GM18498 (cell line): ENCODE measurements at regions not wholly inside any gene's neighbourhood (a gene's known extent, or its start where the extent isn't known, plus 50 kb on each side); places are given as distances from the start of the nearest gene placed in this dataset.
"Not testable (repeated sequence)": the region's sequence is repeated elsewhere in the genome, so short reads cannot be mapped to it uniquely, and the experiment has no call there.

Experiments used
- ATAC-seq: cut with Tn5 transposase; IDR thresholded peaks from one replicate; pipeline ENCODE4 v1.9.1; 2021; ENCODE audit warnings: mild to moderate bottlenecking, moderate library complexity; ENCODE audit not compliant: unreplicated experiment

GRCh38 chr11:31959716-31960115, 131.2 kb upstream of the RCN1 start:
- ATAC-seq, result no peak

- ATAC-seq, result peak; percentile 88
These were observed 132.7 kb upstream of the RCN1 start for GRCh38 chr11:31958076-31958735.

DNA sequence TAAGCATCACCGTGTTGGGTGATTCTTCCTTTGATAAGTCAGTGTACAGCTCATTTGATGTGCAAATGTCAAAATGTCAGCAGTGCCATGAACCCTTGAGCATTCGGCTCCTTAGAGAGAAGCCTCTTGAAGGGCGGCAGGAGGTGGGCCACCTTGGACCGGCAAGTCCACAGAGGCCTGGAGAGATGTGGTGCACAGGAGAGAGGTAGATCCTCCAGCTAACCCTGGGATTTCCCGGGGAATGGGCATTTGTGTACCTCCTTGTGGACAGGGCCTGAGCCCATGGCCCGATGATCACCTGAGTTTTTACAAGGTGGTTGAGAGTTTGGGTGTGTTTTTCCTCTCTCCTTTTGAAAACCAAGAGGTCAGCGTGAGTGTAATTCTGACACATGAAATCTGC, 133.2 kb upstream of the RCN1 start:
- no peak for ATAC-seq

- no peak for ATAC-seq
These were observed 134.6 kb upstream of the RCN1 start for GRCh38 chr11:31956310-31956709.

DNA sequence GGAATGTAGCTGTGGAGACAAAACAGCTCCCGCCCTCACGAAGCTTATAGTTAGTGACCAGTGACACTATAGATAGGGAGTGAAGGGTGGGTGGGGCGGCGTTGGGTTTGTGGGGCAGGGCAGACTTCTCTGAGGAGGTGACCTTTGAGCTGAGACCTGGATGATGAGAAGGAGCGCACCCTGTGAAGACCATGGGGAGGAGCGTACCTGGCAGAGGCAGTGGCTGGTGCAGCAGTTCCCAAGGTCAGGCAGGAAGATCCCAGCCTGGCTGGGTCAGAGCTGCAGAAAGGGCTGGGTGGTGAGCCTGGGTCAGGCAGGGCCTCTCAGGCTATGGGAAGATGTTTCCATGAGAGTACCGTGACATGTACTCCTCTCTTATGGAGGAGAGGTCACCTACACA, 135.0 kb upstream of the RCN1 start:
- no peak for ATAC-seq

DNA sequence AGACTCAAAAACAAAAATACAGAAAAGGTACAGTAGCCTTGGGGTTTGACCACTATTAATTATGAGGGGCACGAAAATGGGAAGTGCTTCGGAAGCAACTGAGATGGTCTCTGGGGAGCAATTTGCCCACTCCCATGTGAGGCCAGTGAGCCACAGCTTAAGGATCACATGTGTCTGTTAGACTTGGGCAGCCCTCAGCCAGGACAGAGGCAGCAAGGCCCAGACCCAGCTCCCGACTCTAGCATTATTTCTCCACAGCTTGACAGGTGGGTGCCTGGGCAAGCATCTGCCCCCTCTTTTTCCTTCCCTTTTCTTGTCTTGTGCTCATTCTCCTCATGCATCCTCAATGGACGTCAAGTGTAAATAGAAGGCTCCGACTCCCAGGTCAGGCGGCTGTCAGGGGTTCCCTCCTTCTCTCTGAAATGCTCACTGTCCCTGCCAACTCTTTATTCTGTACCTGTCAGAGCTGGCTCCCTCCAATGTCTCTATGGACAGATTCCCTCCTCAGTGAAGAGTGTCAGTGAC, 137.0 kb upstream of the RCN1 start:
- no peak for ATAC-seq

- not testable (repeated sequence) for ATAC-seq
These were observed 138.6 kb upstream of the PAX6 start for GRCh38 chr11:31949733-31950200.

GRCh38 chr11:31947051-31947450, 135.9 kb upstream of the PAX6 start:
- no peak for ATAC-seq

- peak; percentile 97 for ATAC-seq
These were observed 132.1 kb upstream of the PAX6 start for GRCh38 chr11:31943056-31943780.

DNA sequence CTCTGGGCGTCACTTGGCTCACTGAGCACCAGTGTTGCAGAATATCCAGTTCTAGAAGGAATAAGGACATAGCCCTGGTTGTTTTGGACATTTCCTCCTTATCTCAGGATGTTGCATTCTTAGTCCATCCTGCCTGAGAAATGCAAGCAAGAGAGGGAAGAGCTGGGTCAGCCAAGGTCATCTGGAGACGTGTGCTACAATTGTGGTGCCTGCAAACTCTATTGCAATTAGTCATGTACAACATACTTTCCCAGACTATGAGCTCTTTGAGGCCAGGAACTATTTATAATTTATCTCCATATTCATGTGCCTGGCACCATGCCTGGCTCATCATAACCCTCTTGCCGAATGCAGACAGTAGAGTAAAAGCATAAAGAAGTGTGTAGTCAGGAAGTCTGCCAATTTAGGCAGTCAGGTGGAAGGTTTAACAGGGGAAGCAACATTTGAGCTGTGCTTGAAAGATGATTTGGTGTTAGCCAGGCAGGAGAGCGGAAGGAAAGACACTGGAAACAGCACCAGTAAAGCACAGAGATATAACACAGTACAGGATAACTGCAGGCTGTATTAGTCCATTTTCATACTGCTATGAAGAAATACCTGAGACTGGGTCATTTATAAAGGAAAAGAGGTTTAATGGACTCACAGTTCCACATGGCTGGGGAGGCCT, 129.4 kb upstream of the PAX6 start:
- ATAC-seq, result no peak

DNA sequence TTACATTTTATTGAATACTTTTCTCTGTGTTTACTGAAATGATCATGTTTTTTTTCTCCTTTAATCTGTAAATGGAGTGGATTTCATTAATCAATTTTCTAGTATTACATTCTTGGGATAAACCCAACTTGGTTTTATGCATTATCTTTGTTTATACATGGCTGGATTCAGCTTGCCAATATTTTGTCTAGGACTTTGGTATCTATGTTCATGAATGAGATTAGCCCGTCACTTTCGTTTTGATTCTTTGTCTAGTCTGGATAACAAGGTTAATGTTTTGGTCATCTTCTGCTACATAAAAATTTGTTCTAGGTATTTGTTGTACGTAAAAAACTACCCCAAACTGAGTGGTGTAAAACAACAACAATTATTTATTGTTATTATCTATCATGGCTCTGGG, 127.9 kb upstream of the PAX6 start:
- no peak for ATAC-seq

DNA sequence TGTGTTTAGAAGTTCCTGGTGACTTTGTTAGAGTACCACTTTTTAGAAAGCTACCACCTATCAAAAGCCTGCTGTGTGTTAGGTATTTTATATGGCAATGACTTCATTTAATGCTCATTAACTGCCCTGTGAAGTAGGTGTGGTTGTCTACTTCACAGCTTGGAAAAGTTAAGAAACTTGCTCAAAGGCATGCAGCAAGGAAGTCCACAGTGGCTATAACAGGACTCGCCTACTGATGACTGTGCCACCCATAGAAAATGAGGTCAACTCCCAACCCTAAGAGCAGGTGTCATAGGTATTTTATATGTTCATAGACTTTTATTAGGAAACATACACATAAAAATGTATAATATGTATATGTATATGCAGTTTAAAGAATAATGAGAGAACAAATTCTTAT, 125.2 kb upstream of the PAX6 start:
- ATAC-seq, result no peak

DNA sequence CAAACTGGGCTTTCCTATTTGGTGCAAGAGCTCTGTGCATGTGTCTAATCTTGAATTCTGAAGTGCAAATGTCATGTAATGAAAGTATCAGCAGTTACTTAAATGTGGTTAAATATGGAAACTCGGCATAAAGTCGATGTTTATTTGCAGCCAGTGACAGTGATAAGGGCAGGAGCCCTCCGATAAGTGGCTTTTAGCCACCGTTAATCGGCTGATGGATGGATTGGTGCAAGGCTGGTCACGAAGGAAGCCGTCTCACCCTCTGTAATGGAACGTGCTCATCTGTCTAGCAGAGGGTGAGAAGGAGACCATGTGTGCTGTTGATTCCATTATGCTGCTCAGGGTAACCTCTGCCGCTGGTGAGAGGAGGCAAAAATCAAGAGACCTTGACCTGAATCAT, 121.8 kb upstream of the PAX6 start:
- no peak for ATAC-seq

GRCh38 chr11:31927982-31928381, 116.9 kb upstream of the PAX6 start:
- no peak for ATAC-seq

GRCh38 chr11:31926816-31927528, 115.8 kb upstream of the PAX6 start:
- ATAC-seq, result no peak

GRCh38 chr11:31926106-31926505, 115.0 kb upstream of the PAX6 start:
- no peak for ATAC-seq

DNA sequence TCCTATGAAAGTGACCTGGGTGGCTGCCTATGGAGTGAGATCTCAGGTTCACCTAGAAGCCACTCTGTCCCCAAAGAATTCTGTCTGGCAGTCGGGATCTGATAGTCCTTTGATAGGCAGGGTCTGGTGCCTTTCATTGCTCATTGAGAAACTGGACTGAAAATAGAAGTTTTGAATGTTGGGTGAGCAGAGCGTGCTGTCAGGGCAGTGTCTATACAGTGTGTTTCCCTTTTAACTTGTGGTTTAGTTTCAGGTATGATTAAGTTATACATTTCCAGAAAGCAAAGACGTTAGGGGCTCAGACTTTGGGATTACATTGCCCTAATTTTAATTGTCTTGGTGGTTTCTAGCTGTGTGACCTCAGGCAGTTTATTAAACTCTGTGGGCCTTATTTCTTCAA, 111.3 kb upstream of the PAX6 start:
- ATAC-seq, result peak; percentile 90

DNA sequence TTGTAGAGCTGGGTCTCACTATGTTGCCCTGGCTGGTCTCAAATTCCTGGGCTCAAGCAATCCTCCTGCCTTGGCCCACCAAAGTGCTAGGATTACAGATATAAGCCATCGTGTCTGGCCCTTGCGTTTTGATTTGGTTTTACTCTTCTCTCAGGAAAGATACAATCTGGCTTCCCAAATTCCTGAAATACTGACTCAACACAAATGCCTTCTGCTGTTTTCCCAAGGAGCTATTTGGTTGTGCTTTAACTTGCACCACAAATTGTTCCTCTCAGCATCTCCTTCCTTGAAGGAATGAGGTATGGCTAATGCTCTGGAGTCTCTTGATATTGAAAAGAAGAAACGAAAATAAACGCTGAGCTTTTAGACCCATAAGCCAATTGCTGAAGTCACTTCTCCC, 110.0 kb upstream of the PAX6 start:
- ATAC-seq, result no peak

- ATAC-seq, result no peak
These were observed 108.1 kb upstream of the PAX6 start for GRCh38 chr11:31919175-31919574.

- no peak for ATAC-seq
These were observed 104.7 kb upstream of the PAX6 start for GRCh38 chr11:31915867-31916266.

GRCh38 chr11:31913985-31914384, 102.9 kb upstream of the PAX6 start:
- ATAC-seq, result peak; percentile 70
